Thyroid gland (tissue), 4 donors: ENCODE measurements at regions not wholly inside any gene's neighbourhood (a gene's known extent, or its start where the extent isn't known, plus 50 kb on each side); places are given as distances from the start of the nearest gene placed in this dataset.
A peak's percentile ranks its signal among the peaks of the same experiment; 100 is the strongest.

Experiments
- DNase-seq, 2 donors: peaks; one replicate each; pipeline ENCODE4 v3.0.0-alpha.2; 2019
- H3K27ac ChIP-seq, 3 donors: fragments of 200-600 bp; sonication (generic); 1 replicate in 2 of 3; 2 replicates in 1 of 3; pipeline ENCODE4 v1.5.1; 2016 to 2019; ENCODE audit warnings: mild to moderate bottlenecking in 1 of 3, moderate library complexity in 1 of 3
- H3K27me3 ChIP-seq: fragments of 200-600 bp; sonication (generic); one replicate; pipeline ENCODE4 v1.5.1; 2019
- H3K36me3 ChIP-seq, 2 donors: fragments of 200-600 bp; sonication (generic); one replicate each; pipeline ENCODE4 v1.5.1; 2016 to 2019
- H3K4me1 ChIP-seq, 2 donors: fragments of 200-600 bp; sonication (generic); one replicate each; pipeline ENCODE4 v1.5.1; 2017 to 2019
- H3K4me3 ChIP-seq, 3 donors: fragments of 200-600 bp; sonication (generic); replicated peaks in 1 of 3; 1 replicate in 2 of 3; 2 replicates in 1 of 3; pipeline ENCODE4 v1.5.1; 2016; ENCODE audit warnings: mild to moderate bottlenecking in 1 of 3
- H3K9me3 ChIP-seq: fragments of 200-600 bp; sonication (generic); one replicate; pipeline ENCODE4 v1.5.1; 2017
- CTCF ChIP-seq, 6 experiments: fragments of 200-600 bp in 3 of 6; fragments of 450-650 bp in 3 of 6; sonication (generic) in 3 of 6; IDR thresholded peaks; one replicate each; pipeline ENCODE4 v1.5.1; 2016 to 2019; ENCODE audit warnings: antibody characterized with exemption in 6 of 6, mild to moderate bottlenecking in 2 of 6, inconsistent platforms in 1 of 6, moderate library complexity in 1 of 6
- POLR2A ChIP-seq, 2 donors: fragments of 450-650 bp; IDR thresholded peaks; one replicate each; pipeline ENCODE4 v1.6.1; 2017; ENCODE audit warnings: antibody characterized with exemption in 2 of 2, mild to moderate bottlenecking in 2 of 2, moderate library complexity in 1 of 2
- WGBS, 2 donors: methylation state at CpG; one replicate each; pipeline ENCODE4 v1.1.5; 2017; 5-methylcytosine and 5-hydroxymethylcytosine counted together
- intact Hi-C: fragments of 100-400 bp; cut with DNase I; formaldehyde crosslinking; loops from one replicate; pipeline ENCODE4 v1.15.1; 2023

GRCh38 chr5:135126688-135127438 is 92.8 kb upstream of the PITX1 start:
- intact Hi-C loops: no loop called here
- no peak for TF ChIP-seq POLR2A (IDR thresholded peaks at IDR 0.05)
- TF ChIP-seq CTCF (IDR thresholded peaks at IDR 0.05): no peak
- no peaks in the 10 kb centered on the region for H3K9me3 ChIP-seq
- no peaks in the 10 kb centered on the region for H3K36me3 ChIP-seq
- no peaks in the 10 kb centered on the region for H3K27me3 ChIP-seq
- 27 to 41% methylated on average over 10 to 12 of the region's 14 CpGs for WGBS, 2 donors
- peaks cover 18 to 34% of the 10 kb centered on the region in 2 donors for H3K4me1 ChIP-seq
- DNase-seq: peak; percentile 99 to 100
- H3K4me3 ChIP-seq: no peak overlapping the region
- H3K27ac ChIP-seq: peak overlapping the region in 1 of 3 donors; percentile 33

- no peaks in the 10 kb centered on the region for H3K9me3 ChIP-seq
- H3K27ac ChIP-seq: no peak overlapping the region
- no peak overlapping the region for H3K4me3 ChIP-seq
- no peak for DNase-seq
- TF ChIP-seq POLR2A (IDR thresholded peaks at IDR 0.05): no peak
- TF ChIP-seq CTCF (IDR thresholded peaks at IDR 0.05): no peak
- WGBS, 2 donors: 59 to 65% methylated on average over 8 of the region's 8 CpGs
- no peaks in the 10 kb centered on the region for H3K36me3 ChIP-seq
- peaks cover 6 to 17% of the 10 kb centered on the region in 2 donors for H3K4me1 ChIP-seq
- H3K27me3 ChIP-seq: no peaks in the 10 kb centered on the region
- intact Hi-C loops: no loop called here
Observed at GRCh38 chr5:135124724-135125123, 90.7 kb upstream of the PITX1 start.

- WGBS, 2 donors: 56 to 81% methylated on average over 4 of the region's 4 CpGs
- H3K27me3 ChIP-seq: no peaks in the 10 kb centered on the region
- H3K27ac ChIP-seq: no peak overlapping the region
- H3K9me3 ChIP-seq: no peaks in the 10 kb centered on the region
- peaks cover 6 to 17% of the 10 kb centered on the region in 2 donors for H3K4me1 ChIP-seq
- intact Hi-C loops: no loop called here
- H3K36me3 ChIP-seq: no peaks in the 10 kb centered on the region
- no peak overlapping the region for H3K4me3 ChIP-seq
- DNase-seq: no peak
- TF ChIP-seq POLR2A (IDR thresholded peaks at IDR 0.05) (no peak), CTCF (IDR thresholded peaks at IDR 0.05) (no peak)
Observed at GRCh38 chr5:135124128-135124527, 90.1 kb upstream of the PITX1 start.

GRCh38 chr5:135122797-135123196 is 88.8 kb upstream of the PITX1 start:
- intact Hi-C loops: no loop called here
- 63 to 78% methylated on average over 1 of the region's 1 CpG for WGBS, 2 donors
- H3K27ac ChIP-seq: no peak overlapping the region
- no peak for TF ChIP-seq CTCF (IDR thresholded peaks at IDR 0.05)
- no peak for TF ChIP-seq POLR2A (IDR thresholded peaks at IDR 0.05)
- H3K9me3 ChIP-seq: no peaks in the 10 kb centered on the region
- no peak for DNase-seq
- H3K4me1 ChIP-seq: peaks cover 6 to 17% of the 10 kb centered on the region in 2 donors
- H3K4me3 ChIP-seq: no peak overlapping the region
- no peaks in the 10 kb centered on the region for H3K27me3 ChIP-seq
- no peaks in the 10 kb centered on the region for H3K36me3 ChIP-seq

- no peaks in the 10 kb centered on the region for H3K9me3 ChIP-seq
- H3K36me3 ChIP-seq: no peaks in the 10 kb centered on the region
- peaks cover 0 to 1% of the 10 kb centered on the region in 2 donors for H3K4me1 ChIP-seq
- WGBS, 2 donors: 92 to 97% methylated on average over 8 of the region's 8 CpGs
- no peak overlapping the region for H3K4me3 ChIP-seq
- DNase-seq: no peak
- TF ChIP-seq CTCF (IDR thresholded peaks at IDR 0.05) (no peak), POLR2A (IDR thresholded peaks at IDR 0.05) (no peak)
- no peaks in the 10 kb centered on the region for H3K27me3 ChIP-seq
- H3K27ac ChIP-seq: no peak overlapping the region
- intact Hi-C loops: no loop called here
Observed at GRCh38 chr5:135120951-135121350, 86.9 kb upstream of the PITX1 start.
